NCI-H82 treated with DMSO at 0.1 percent for 48 hours (cell line): ENCODE measurements at regions not wholly inside any gene's neighbourhood (a gene's known extent, or its start where the extent isn't known, plus 50 kb on each side); places are given as distances from the start of the nearest gene placed in this dataset.
A peak's percentile ranks its signal among the peaks of the same experiment; 100 is the strongest.

ENCODE experiments used
- DNase-seq: peaks from one replicate; lab custom pipeline; 2025; ENCODE audit not compliant: unreplicated experiment; lab: John Stamatoyannopoulos, UW

- no peak for DNase-seq
Measured at GRCh38 chr4:32321421-32321820, 1601.3 kb downstream of the PCDH7 start.

DNA sequence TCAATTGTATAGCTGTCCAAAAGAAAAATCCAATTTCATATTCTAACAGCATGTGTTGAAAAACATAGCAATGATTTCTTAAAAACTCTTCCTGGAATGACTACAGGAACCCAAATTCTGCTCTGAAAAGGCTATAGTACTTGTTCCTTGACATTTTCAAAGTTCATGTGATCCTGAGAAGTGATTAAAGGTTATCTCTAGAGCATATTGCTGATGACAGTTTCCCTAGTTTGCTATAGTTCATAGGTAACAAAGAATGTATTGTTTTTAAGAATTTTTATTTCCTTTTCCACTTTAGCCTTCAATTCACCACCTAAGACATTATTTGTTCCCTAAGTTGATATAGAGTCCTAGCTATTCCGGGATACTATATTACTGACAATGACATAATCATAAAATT is 1614.6 kb downstream of the PCDH7 start:
- DNase-seq = no peak

- DNase-seq = no peak
Measured at GRCh38 chr4:32337403-32337802, 1617.2 kb downstream of the PCDH7 start.

DNA sequence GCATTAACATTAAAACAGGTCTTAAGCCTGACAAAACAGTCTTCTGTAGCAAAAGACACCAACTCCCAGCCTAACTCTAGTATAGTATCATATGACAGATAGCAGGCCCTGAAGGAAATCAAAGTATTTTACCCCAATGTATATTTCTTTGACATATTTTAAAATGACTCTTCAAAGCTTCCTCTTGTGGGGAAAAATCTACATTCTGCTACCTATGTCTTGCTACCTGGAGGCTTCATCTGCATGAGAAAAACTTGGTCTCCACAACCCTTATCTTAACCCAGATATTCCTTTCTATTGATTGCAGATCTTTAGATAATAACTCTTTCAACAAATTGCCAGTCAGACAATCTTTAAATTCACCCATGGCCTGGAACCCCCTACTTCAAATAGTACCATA is 1620.4 kb downstream of the PCDH7 start:
- no peak for DNase-seq

- no peak for DNase-seq
Measured at GRCh38 chr4:32341342-32341741, 1621.2 kb downstream of the PCDH7 start.

DNA sequence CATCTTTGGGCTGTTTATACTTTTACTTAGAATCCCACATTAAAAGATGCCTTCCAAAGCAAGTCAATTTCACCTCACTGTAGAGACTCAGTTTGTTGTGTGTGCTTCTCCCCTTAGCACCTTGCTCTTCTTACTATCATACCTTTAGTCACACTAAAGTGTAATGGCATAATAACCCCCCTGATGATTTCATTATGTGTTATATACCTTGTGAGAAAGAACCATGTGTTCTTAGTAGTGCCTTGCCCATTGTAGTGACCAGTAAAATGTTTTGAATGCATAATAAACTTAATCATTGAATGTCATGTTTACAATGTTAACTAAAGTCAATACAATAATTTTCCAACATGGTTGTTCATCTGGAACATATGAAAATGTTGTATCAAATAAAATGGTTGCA is 1621.9 kb downstream of the PCDH7 start:
- DNase-seq = no peak

- DNase-seq = no peak
Measured at GRCh38 chr4:32349026-32349425, 1628.9 kb downstream of the PCDH7 start.

GRCh38 chr4:32374206-32374605 is 1654.0 kb downstream of the PCDH7 start:
- DNase-seq = no peak

- DNase-seq = no peak
Measured at GRCh38 chr4:32393806-32394205, 1673.6 kb downstream of the PCDH7 start.

DNA sequence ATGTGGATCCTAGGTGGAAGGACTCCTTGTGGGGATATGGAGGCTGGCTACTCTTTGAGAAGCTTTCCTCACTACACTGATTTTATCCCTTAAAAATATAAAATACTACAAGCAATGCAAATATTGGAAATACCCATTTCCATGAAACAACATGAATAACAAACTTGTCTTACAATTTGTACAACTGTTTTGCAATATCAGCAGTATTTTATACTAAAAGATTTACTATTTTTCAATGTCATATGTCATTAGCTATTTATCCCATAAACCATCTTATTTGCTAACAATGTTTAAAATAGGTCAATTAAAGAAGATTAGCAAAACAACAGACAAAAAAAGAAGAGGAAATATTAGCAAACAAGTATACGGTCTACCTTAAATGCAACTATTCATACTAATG is 1674.1 kb downstream of the PCDH7 start:
- no peak for DNase-seq

GRCh38 chr4:32396507-32397070 is 1676.4 kb downstream of the PCDH7 start:
- no peak for DNase-seq

DNA sequence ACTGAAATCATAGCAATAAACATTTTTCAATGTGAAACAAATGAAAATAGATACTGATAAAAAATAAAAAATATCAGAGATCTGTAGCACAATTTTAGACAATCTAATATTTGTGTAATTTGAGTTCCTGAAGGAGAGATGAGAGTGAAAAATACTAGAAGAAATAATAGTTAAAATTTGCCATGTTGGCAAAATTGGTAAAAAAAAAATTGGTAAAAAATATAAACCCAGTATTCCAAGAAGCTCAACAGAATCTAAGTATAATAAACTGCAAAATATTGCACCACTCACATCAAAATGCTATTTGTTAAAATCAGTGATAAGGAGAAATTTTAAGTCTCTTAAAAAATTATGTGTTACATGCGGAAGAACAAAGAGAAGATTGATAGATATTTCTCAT is 1680.7 kb downstream of the PCDH7 start:
- no peak for DNase-seq

DNA sequence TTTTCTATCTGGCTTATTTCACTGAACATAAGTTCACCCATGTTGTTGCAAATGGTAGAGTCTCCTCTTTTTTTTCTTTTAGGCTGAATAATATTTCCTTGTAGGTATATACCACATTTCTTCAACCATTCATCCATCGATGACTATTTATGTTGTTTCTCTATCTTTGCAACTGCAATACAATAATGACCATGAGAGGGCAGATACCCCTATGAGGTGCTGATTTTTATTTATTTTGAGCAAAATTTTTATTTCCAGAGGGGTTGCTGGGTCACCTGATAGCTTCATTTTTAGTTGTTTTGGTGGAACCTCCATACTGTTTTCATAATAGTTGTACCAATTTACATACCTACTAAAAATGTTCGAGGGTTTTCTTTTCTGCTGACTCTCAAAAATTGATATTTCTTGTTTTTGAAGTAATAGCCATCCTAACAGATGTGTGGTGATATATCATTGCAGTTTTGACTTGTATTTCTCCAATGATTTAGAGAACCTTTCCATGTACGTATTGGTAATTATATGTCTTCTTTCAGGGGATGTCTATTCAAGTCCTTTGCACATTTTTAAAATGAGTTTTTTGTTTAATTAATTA is 1697.0 kb downstream of the PCDH7 start:
- no peak for DNase-seq

DNA sequence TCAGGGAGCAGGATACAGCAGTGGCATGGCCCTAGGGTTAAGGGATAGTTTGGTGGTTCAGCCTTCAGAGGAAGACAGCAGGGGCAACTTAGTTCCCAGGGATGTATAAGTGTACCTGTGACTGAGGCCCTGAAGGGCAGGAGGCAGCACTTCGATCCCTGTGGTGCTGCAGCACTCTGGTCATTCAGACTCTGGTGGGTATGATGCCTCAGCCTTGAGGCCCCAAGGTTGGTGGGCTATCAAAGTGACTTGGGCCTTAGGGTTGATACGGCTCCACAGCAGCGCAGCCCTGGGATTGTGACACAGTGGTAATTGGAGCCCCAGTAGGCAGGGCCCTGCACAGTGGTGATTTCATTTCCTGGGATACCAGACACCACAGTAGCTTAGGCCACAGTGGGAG is 1703.1 kb downstream of the PCDH7 start:
- no peak for DNase-seq

DNA sequence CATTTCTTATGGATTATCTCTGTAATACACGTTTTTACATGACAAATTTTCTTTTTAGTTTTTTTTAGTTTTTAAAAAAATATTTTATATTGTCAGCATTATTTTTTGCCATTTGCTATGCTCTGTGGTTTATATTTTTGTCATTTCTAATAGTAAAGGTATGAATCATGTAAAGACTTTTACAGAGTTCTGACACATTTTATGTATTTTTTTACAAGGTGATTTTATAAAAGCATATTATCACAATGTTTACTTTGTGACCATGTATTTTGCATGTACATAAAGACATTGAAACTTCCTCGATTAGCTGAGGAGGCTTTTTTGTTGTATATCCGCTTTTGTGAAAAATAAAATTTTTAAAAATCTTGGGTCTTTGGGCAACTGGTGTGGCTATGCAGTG is 1705.1 kb downstream of the PCDH7 start:
- no peak for DNase-seq

GRCh38 chr4:32427566-32427965 is 1707.4 kb downstream of the PCDH7 start:
- no peak for DNase-seq

DNA sequence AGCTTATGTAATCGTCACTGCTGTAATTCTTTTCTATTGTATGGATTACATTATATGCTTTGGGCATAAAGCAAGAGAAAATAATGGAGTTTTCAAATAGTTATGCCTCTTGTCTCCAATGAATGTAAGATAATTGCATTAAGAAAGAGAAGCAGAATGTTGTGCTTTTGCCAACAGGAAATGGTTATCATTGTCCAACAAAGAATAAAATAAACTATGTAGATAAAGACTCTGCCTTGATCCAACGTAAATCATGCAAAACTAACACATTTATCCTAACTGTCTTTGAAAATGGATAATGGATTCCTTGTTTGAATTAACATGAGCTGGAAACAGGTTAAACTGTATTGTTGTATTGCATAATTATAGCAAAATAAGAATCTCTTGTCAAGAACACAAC is 1709.0 kb downstream of the PCDH7 start:
- DNase-seq = no peak

DNA sequence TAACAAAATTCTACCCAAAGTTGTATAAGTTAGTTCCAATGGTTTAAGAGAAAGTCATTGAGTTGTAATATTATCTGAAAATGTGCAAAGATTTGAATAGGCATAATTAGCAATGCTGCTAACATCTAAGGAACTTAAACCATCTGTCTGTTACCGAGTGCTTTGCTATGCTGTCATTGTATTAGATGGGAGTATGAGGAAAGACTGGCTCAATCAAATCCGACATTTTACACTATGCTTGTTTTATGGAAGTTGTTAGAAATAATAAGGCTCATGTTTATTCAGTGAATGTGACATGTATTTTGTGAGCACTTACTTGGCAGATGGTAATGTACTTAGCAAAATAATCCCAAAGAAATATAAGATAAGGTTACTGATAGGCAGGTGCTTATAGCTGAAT is 1715.1 kb downstream of the PCDH7 start:
- no peak for DNase-seq

DNA sequence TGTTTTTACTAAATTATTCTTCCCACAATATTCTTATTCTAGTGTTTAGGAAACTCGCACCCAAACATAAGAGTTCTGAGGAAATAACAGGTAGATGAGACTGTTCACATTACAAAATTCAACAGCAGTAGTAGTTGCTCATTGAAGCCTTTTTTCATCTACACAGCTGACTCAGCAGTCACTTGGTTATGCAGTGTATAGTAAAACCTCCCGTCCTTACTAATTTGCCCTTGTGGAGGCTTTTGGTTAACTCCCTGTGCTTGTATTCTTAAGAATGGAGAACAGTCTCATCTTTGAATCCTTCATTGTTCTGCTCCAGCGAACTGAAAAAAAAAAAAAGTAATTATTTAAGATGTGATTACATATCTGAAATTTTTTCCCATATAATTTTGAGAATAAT is 1716.6 kb downstream of the PCDH7 start:
- DNase-seq = no peak

- peak; percentile 72 for DNase-seq
Measured at GRCh38 chr4:32440391-32440790, 1720.2 kb downstream of the PCDH7 start.

DNA sequence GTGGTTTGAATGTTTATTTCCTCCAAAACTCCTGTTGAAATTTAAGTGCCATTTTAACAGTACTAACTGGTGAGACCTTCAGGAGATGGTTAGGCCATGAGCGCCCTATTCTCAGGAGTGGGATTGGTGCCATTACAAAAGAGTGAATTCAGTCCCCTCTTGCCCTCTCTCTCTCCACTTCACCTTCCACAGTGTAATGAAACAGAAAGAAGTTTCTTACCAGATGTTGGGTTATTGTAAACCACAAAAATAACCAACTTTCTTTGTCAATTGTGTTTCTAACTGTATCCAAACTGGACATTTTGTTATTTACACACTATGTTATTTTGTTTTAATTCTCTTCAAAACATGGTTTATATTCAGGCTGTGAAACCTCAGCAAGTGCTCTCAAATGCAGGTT is 1734.3 kb downstream of the PCDH7 start:
- no peak for DNase-seq

DNA sequence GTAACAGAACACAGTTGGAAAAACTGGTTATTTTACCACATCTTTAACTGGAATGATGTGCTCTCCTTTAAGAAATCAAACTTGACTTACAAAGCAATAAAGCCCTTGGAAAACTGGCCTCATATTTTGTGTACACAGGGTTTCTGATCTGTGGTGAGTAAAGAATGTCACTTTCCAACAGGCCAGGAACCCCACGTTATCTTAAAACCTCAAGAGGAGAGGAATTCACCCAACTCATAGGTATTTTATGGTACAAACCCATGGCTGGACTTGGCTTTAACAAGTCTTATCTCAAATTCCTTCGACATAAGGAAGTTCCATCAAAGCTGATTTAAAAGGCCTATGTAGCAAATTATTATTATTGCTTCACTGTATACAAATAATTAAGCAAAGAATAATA is 1735.1 kb downstream of the PCDH7 start:
- DNase-seq = no peak

DNA sequence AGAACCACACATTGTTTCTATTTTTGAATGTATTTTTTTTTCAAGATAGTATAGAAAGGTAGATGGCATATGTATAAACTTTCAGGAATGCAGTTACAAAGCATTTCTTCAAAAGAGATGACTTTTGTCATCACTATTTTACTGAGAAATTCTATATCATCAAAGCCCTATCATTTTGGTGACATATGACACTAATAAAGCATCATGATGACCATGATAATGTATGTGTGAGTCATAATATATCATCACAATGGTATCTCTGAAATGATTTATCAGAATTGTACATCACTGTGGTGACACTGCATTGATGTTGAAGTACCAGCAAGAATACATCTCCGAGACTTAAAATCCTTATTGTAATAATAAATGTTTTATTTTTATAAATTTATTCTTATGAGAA is 1740.8 kb downstream of the PCDH7 start:
- DNase-seq = no peak
